Hepatocyte (in vitro differentiated cells): ENCODE measurements at regions not wholly inside any gene's neighbourhood (a gene's known extent, or its start where the extent isn't known, plus 50 kb on each side); places are given as distances from the start of the nearest gene placed in this dataset.

ENCODE experiments used
- DNase-seq: peaks from one replicate; pipeline ENCODE4 v3.0.0-alpha.2; 2016; ENCODE audit warnings: low spot score
- H2AFZ ChIP-seq: fragments of 200-600 bp; sonication (generic); 2 replicates; pipeline ENCODE4 v1.6.0; 2016; ENCODE audit warnings: antibody characterized with exemption, mild to moderate bottlenecking
- H3K27ac ChIP-seq: fragments of 200-600 bp; sonication (generic); 2 replicates; pipeline ENCODE4 v1.5.1; 2016; ENCODE audit warnings: mild to moderate bottlenecking
- H3K27me3 ChIP-seq: fragments of 200-600 bp; sonication (generic); 2 replicates; pipeline ENCODE4 v1.6.1; 2016
- H3K36me3 ChIP-seq: fragments of 200-600 bp; sonication (generic); replicated peaks from 2 replicates; pipeline ENCODE4 v1.5.1; 2016; ENCODE audit warnings: low read depth; ENCODE audit not compliant: insufficient read depth
- H3K4me1 ChIP-seq: fragments of 200-600 bp; sonication (generic); 2 replicates; pipeline ENCODE4 v1.5.1; 2016; ENCODE audit warnings: mild to moderate bottlenecking, moderate library complexity; ENCODE audit not compliant: insufficient read depth
- H3K4me2 ChIP-seq: fragments of 200-600 bp; sonication (generic); 2 replicates; pipeline ENCODE4 v1.6.0; 2016
- H3K4me3 ChIP-seq: fragments of 200-600 bp; sonication (generic); 2 replicates; pipeline ENCODE4 v1.5.1; 2016; ENCODE audit warnings: mild to moderate bottlenecking
- H3K79me2 ChIP-seq: fragments of 200-600 bp; sonication (generic); 2 replicates; pipeline ENCODE4 v1.6.0; 2017; ENCODE audit warnings: mild to moderate bottlenecking
- H3K9me2 ChIP-seq: fragments of 200-600 bp; sonication (generic); replicated peaks from 2 replicates; pipeline ENCODE4 v1.6.0; 2017; ENCODE audit warnings: mild to moderate bottlenecking; ENCODE audit not compliant: insufficient read depth
- H3K9me3 ChIP-seq: fragments of 200-600 bp; sonication (generic); 2 replicates; pipeline ENCODE4 v1.5.1; 2016; ENCODE audit warnings: low read depth, mild to moderate bottlenecking
- H4K20me1 ChIP-seq: fragments of 200-600 bp; sonication (generic); 2 replicates; pipeline ENCODE4 v1.6.0; 2016; ENCODE audit warnings: mild to moderate bottlenecking; ENCODE audit not compliant: insufficient read depth, poor library complexity, severe bottlenecking
- EZH2 ChIP-seq: fragments of 200-600 bp; sonication (generic); IDR thresholded peaks from 2 replicates; pipeline ENCODE4 v1.6.1; 2016; ENCODE audit warnings: antibody characterized with exemption, mild to moderate bottlenecking, borderline replicate concordance
- EZH2phosphoT487 ChIP-seq: fragments of 200-600 bp; sonication (generic); IDR thresholded peaks from one replicate; pipeline ENCODE4 v1.6.1; 2018; ENCODE audit warnings: antibody characterized with exemption, mild to moderate bottlenecking, low read depth, moderate library complexity; ENCODE audit not compliant: unreplicated experiment, severe bottlenecking
- WGBS: methylation state at CpG from one replicate; pipeline ENCODE4 v1.1.6; 2016; ENCODE audit warnings: low lambda C conversion rate; ENCODE audit errors: missing lambda C conversion rate; 5-methylcytosine and 5-hydroxymethylcytosine counted together
- TF ChIP-seq, protein P1 (sequence below): fragments of 200-600 bp; sonication (generic); IDR thresholded peaks from 2 replicates; pipeline ENCODE4 v1.5.1; 2016; ENCODE audit warnings: antibody characterized with exemption, mild to moderate bottlenecking; ENCODE audit not compliant: poor library complexity

GRCh38 chr5:6188344-6188743 is 190.0 kb downstream of the MED10 start:
- Histone ChIP-seq H3K27ac (no peak overlapping the region), H3K4me1 (no peaks in the 10 kb centered on the region), H3K36me3 (no peaks in the 10 kb centered on the region), H3K9me3 (no peaks in the 10 kb centered on the region), H3K4me3 (no peak overlapping the region), H3K9me2 (no peaks in the 10 kb centered on the region), H2AFZ (no peak overlapping the region), H4K20me1 (no peaks in the 10 kb centered on the region), H3K4me2 (no peak overlapping the region), H3K27me3 (no peaks in the 10 kb centered on the region), H3K79me2 (no peaks in the 10 kb centered on the region)
- TF ChIP-seq, protein P1, sequence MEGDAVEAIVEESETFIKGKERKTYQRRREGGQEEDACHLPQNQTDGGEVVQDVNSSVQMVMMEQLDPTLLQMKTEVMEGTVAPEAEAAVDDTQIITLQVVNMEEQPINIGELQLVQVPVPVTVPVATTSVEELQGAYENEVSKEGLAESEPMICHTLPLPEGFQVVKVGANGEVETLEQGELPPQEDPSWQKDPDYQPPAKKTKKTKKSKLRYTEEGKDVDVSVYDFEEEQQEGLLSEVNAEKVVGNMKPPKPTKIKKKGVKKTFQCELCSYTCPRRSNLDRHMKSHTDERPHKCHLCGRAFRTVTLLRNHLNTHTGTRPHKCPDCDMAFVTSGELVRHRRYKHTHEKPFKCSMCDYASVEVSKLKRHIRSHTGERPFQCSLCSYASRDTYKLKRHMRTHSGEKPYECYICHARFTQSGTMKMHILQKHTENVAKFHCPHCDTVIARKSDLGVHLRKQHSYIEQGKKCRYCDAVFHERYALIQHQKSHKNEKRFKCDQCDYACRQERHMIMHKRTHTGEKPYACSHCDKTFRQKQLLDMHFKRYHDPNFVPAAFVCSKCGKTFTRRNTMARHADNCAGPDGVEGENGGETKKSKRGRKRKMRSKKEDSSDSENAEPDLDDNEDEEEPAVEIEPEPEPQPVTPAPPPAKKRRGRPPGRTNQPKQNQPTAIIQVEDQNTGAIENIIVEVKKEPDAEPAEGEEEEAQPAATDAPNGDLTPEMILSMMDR: no peak
- TF ChIP-seq EZH2phosphoT487: no peak
- no peak for TF ChIP-seq EZH2
- DNase-seq: no peak
- WGBS: 89% methylated on average over 6 of the region's 6 CpGs

GRCh38 chr5:6187501-6187900 is 190.8 kb downstream of the MED10 start:
- TF ChIP-seq, protein P1: no peak
- TF ChIP-seq EZH2phosphoT487: no peak
- no peak for TF ChIP-seq EZH2
- Histone ChIP-seq H3K4me3 (no peak overlapping the region), H4K20me1 (no peaks in the 10 kb centered on the region), H2AFZ (no peak overlapping the region), H3K27me3 (no peaks in the 10 kb centered on the region), H3K36me3 (no peaks in the 10 kb centered on the region), H3K27ac (no peak overlapping the region), H3K4me2 (no peak overlapping the region), H3K9me3 (no peaks in the 10 kb centered on the region), H3K9me2 (no peaks in the 10 kb centered on the region), H3K79me2 (no peaks in the 10 kb centered on the region), H3K4me1 (no peaks in the 10 kb centered on the region)
- no peak for DNase-seq
- 70% methylated on average over 4 of the region's 4 CpGs for whole genome bisulfite sequencing

GRCh38 chr5:6185574-6185973 is 192.8 kb downstream of the MED10 start:
- Histone ChIP-seq H3K9me3 (no peaks in the 10 kb centered on the region), H3K27me3 (no peaks in the 10 kb centered on the region), H3K79me2 (no peaks in the 10 kb centered on the region), H3K4me3 (no peak overlapping the region), H3K9me2 (no peaks in the 10 kb centered on the region), H3K4me1 (no peaks in the 10 kb centered on the region), H3K4me2 (no peak overlapping the region), H3K36me3 (no peaks in the 10 kb centered on the region), H4K20me1 (no peaks in the 10 kb centered on the region), H3K27ac (no peak overlapping the region), H2AFZ (no peak overlapping the region)
- TF ChIP-seq, protein P1: no peak
- TF ChIP-seq EZH2 (no peak), EZH2phosphoT487 (no peak)
- 93% methylated on average over 6 of the region's 6 CpGs for WGBS
- no peak for DNase-seq

- no peaks in the 10 kb centered on the region for H3K9me3 ChIP-seq
- H3K4me2 ChIP-seq: no peak overlapping the region
- no peaks in the 10 kb centered on the region for H3K36me3 ChIP-seq
- no peak for DNase-seq
- TF ChIP-seq EZH2 (no peak), EZH2phosphoT487 (no peak)
- TF ChIP-seq, protein P1: no peak
- H3K4me1 ChIP-seq: no peaks in the 10 kb centered on the region
- H3K4me3 ChIP-seq: no peak overlapping the region
- no peaks in the 10 kb centered on the region for H4K20me1 ChIP-seq
- no peaks in the 10 kb centered on the region for H3K27me3 ChIP-seq
- no peaks in the 10 kb centered on the region for H3K79me2 ChIP-seq
- no peaks in the 10 kb centered on the region for H3K9me2 ChIP-seq
- H2AFZ ChIP-seq: no peak overlapping the region
- no peak overlapping the region for H3K27ac ChIP-seq
- WGBS: 82% methylated on average over 1 of the region's 1 CpG
Observed at GRCh38 chr5:6184481-6184880, 193.9 kb downstream of the MED10 start.
